Prostate gland (tissue), 2 donors: ENCODE measurements at regions not wholly inside any gene's neighbourhood (a gene's known extent, or its start where the extent isn't known, plus 50 kb on each side); places are given as distances from the start of the nearest gene placed in this dataset.

Source experiments
- POLR2A ChIP-seq: fragments of 450-650 bp; IDR thresholded peaks from one replicate; pipeline ENCODE4 v1.6.1; 2016; ENCODE audit warnings: antibody characterized with exemption, mild to moderate bottlenecking
- TF ChIP-seq, protein P1 (sequence below), 4 experiments: fragments of 200-600 bp in 2 of 4; fragments of 450-650 bp in 2 of 4; sonication (generic) in 2 of 4; IDR thresholded peaks; 1 replicate in 3 of 4; 2 replicates in 1 of 4; pipeline ENCODE4 v1.5.1; 2016 to 2019; ENCODE audit warnings: antibody characterized with exemption in 4 of 4, mild to moderate bottlenecking in 2 of 4, moderate library complexity in 2 of 4

DNA sequence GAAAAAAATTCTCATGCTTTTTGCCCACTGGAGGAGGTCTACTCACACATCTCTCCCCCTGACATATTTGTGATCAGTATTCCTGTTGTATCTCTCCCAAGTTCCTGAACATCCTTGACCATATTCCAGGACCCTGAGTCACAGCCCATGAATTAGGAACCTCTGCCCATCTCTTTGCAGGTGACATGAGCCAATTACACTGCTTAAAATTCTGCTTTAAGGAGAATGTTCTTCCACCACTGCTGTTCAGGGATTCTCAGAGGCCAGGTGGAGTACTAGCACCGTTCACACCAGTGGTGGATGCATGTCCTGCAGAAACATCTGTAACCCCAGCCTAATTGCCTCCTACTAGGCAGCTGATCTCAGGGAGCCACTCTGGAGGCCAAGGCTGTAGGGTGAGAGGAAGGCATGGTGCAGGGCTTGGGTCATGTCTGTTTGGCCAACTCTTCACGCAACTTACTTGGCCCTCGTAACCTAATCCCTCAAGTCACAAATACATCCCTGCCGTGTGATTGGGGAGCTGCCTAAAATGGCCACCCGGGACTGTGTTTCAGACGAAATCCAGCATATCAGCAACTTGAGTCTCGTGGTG lies 104.8 kb downstream of the GGTLC2 start:
- TF ChIP-seq, protein P1, sequence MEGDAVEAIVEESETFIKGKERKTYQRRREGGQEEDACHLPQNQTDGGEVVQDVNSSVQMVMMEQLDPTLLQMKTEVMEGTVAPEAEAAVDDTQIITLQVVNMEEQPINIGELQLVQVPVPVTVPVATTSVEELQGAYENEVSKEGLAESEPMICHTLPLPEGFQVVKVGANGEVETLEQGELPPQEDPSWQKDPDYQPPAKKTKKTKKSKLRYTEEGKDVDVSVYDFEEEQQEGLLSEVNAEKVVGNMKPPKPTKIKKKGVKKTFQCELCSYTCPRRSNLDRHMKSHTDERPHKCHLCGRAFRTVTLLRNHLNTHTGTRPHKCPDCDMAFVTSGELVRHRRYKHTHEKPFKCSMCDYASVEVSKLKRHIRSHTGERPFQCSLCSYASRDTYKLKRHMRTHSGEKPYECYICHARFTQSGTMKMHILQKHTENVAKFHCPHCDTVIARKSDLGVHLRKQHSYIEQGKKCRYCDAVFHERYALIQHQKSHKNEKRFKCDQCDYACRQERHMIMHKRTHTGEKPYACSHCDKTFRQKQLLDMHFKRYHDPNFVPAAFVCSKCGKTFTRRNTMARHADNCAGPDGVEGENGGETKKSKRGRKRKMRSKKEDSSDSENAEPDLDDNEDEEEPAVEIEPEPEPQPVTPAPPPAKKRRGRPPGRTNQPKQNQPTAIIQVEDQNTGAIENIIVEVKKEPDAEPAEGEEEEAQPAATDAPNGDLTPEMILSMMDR (IDR thresholded peaks at IDR 0.05): no peak
- no peak for TF ChIP-seq POLR2A
